ENCODE measurements at regions not wholly inside any gene's neighbourhood (a gene's known extent, or its start where the extent isn't known, plus 50 kb on each side); places are given as distances from the start of the nearest gene placed in this dataset.

DNA sequence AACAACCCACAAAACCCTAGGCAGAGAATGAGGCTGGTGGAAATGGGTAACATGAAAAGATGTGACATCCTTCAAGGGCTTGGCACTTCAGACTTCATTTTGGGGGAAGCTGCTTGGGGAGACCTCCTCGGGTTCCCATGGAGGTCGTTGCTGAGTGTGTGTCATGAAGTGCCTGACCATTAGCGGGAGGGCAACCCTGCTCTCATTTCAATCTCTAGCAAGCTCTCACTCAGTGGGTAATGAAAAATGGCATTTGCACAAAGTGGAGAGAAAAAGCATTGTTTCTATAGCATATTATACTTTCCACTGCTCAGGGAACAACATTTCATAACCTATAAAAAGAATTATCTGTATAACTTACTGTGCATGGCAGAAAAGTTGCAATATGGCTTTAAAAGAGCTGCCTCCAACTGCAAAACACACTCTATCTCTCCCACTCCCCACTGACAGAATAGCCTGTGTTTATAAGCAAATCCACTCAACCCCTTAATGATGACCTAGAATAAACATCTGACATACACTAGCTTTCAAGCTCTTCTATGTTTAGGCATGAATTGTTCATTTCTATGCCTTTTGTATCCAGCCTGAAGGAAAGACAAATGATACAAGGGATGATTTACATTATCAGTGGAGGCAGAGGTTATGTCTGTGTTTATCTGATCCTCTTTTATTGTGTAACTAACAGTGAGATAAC lies 357.2 kb downstream of the ZSWIM6 start:
- DNase-seq = no peak

GRCh38 chr5:61697809-61698558 lies 365.9 kb downstream of the ZSWIM6 start:
- no peak for DNase-seq

GRCh38 chr5:61701877-61702602 lies 370.0 kb downstream of the ZSWIM6 start:
- DNase-seq = no peak

GRCh38 chr5:61702784-61703183 lies 370.7 kb downstream of the ZSWIM6 start:
- DNase-seq = no peak

- no peak for DNase-seq
Observed at GRCh38 chr5:61704289-61704688, 372.2 kb downstream of the ZSWIM6 start.

DNA sequence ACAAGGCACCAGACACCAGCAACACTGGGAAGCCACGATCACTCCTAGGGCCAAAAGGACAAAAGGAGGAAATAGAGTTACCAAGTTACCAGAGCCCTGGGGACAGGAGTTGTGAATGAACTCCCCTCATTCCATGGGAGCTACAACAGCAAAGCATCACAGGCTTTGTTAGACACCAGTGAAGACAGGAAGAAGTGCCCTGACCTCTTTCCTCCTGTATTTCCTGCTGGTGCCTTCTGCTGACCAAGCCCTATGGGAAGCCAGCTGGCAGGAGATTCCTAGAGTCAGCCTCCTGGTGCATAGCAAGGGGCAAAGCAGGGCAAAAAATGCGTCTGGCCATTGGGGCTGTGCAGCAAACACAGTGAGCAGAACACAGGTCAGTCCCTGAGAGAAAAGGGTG lies 374.7 kb downstream of the ZSWIM6 start:
- DNase-seq = no peak

DNA sequence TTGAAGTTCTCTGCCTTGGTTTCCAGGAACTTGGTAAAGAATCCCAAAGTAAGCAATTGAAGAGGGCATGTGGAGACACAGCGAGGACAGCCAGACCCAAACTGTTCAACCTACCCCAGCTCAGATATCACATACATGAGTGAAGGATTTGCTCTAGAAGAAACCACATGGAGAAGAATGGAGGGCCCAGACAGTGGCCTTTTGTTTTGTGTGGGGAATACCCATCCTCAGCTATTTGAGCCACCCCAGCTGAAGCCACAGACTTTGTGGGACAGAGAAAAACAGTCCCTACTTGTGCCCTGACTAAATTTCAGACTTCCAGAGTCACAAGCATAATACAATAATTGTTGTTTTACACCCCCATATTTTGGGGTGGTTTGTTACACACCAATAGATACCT lies 387.1 kb downstream of the ZSWIM6 start:
- no peak for DNase-seq

GRCh38 chr5:61720829-61721228 lies 388.8 kb downstream of the ZSWIM6 start:
- DNase-seq = no peak

DNA sequence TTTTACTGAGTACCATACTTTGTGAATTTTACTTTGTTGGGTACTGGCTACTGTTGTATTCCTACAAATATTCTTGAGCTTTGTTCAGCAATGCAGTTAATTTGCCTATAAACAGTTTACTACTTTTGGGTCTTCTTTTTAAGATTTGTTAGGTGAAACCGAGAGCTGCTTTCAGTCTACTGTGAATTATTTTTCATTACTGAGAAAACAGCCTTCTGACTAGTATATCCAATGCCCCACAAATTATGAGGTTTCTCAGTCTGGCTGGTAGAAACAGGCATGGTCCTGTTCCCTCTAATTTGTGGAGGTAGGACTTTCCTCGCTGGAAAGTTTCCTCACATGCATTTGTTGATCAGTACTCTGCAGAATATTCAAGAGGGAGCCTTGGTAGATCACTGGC lies 392.0 kb downstream of the ZSWIM6 start:
- no peak for DNase-seq

- DNase-seq = no peak
Observed at GRCh38 chr5:61728287-61728686, 396.2 kb downstream of the ZSWIM6 start.

DNA sequence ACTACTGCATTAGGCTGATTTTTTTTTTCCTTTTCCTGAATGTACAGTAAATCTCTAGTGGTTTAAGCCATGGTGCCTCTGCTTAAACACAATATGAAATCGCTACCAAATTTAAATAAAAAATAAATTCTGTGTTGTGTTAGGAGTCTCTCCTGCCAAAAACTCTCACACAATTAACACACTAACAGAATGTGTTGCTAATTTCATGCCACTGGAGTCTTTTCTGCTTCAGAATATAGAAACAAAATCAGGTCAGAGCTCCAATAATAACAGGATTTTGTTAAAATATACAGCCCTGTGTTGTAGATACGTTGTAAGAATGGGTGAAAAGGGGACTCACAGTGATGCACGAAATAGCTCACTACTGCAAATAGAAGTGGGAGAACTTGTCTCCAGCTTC lies 398.8 kb downstream of the ZSWIM6 start:
- no peak for DNase-seq

DNA sequence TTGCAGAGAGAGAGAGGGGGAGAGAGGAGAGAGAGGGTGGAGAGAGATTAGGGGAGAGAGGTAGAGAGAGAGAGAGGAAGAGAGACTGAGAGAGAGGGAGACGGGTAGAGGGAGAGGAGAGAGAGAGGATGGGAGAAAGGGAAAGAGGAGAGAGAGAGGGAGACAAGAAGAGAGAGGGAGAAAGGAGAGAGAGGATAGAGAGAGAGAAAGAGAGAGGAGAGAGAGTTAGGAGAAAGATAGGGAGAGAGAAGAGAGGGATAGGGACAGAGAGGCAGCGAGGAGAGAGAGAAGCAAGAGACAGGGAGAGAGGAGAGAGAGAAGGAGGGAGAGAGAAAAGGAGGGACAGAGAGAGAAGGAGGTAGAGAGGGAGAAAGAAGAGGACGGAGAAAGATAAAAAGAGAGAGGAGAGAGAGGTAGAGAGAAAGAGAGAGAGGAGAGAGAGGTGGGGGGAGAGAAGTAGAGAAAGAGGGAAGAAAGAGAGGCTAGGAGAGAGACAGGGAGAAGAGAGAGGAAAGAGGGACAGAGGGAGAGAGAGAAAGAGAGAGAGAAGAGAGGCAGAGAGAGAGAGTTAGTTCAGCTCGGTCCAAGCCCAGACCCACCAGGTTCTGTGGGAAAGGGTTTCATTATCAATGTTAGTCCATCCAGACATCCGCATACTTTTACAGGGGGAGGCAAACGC lies 399.3 kb downstream of the ZSWIM6 start:
- no peak for DNase-seq

GRCh38 chr5:61731946-61732314 lies 399.9 kb downstream of the ZSWIM6 start:
- DNase-seq = no peak

GRCh38 chr5:61732369-61732768 lies 400.3 kb downstream of the ZSWIM6 start:
- no peak for DNase-seq

DNA sequence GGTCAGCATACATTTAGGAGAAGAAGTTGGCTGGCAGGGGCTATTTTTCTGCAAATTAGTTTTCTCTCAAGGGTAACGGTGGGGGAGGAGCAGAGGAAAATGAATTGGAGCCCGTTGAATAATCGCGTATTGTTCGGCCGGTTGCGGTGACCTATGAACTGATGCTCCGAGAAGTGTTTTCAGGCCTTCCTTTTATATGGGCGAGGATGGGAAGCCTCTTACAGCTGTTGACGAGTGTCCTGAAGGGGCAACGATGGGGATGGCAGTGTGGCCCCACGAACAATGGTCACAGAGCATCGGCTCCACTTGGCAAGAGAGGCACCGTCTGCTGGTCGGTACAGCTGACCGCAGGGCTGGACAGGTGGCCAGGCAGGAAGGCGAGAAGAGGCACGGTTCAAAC lies 400.7 kb downstream of the ZSWIM6 start:
- no peak for DNase-seq

DNA sequence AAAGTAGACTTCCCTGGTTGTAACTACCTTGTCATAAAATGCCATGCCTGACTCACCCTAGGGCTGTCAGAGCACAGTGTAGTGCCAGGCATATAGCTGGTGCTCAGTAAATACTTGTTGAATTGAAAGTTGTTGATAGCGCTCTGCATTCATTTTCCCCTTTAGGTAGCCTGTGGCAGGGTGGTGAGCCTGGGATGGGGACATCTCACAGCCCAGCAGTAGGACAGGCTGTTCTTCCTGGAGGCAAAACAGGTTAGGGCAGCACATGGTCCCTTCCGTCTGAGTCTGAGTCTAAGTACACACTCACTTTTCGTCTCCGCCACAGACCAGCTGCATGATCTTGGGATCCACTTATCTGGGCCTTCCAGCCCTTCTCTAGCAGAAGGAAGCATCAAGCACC lies 401.9 kb downstream of the ZSWIM6 start:
- DNase-seq = no peak

GRCh38 chr5:61734966-61735365 lies 402.9 kb downstream of the ZSWIM6 start:
- DNase-seq = no peak

- DNase-seq = no peak
Observed at GRCh38 chr5:61735531-61735930, 403.5 kb downstream of the ZSWIM6 start.

GRCh38 chr5:61735995-61736394 lies 403.9 kb downstream of the ZSWIM6 start:
- no peak for DNase-seq

DNA sequence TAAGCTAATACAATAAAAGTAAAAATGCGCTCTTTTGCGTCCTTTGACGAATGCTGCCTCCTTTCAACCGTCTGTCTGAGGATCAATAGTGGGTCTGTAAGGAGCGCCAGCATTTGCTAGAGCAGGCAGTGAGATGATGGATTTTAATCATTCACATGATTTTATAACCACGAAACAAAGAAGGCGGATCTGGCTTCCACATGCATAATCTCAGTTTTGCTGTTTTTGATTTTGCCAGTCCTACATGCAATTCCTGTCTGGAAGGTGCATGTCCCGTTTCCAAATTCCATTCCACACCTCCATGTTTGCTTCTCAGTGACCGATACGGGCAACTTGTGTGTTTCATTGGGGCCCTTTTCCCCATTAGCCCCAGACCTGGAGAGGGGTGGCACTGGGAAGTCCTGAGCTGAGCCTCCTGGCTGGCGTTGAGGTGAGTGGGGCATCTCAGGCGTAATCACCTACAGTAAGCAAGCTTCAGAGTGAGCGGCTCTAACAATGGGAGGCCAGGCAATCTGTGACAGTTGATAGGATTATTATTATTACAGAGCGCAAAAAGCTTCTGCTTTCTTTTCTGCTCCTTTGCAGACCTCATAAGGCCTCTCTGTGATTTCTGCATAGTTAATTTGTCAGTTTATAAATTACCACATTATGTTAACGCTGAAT lies 405.4 kb downstream of the ZSWIM6 start:
- DNase-seq = no peak

- no peak for DNase-seq
Observed at GRCh38 chr5:61737964-61738340, 405.9 kb downstream of the ZSWIM6 start.

DNA sequence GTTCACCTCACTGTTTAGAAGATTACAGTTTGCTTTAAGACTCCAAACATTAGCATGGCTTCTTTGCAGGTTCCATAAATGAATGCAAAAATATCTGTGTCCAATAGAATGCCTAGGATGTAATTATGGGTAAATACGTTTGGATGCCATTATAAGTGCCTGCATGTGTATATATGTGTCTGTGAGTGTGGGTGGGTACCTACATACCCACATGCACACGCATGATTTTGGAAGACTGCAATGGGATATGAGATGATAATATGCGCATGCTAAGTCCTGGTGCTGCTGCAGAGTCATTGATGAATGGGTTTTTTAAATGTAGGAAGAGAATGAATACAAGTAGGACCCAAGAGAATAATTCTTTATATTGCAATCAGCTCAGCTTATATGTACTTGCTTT lies 406.4 kb downstream of the ZSWIM6 start:
- no peak for DNase-seq
